Karpas-422 (cell line): ENCODE measurements at regions not wholly inside any gene's neighbourhood (a gene's known extent, or its start where the extent isn't known, plus 50 kb on each side); places are given as distances from the start of the nearest gene placed in this dataset.

ENCODE experiments used
- DNase-seq: peaks from one replicate; pipeline ENCODE4 v3.0.0-alpha.2; 2015
- H2AFZ ChIP-seq: fragments of 200-600 bp; sonication (generic); 2 replicates; pipeline ENCODE4 v1.6.1; 2014; ENCODE audit warnings: antibody characterized with exemption, low read length, mixed read lengths
- H3K27ac ChIP-seq: fragments of 200-600 bp; sonication (generic); 2 replicates; pipeline ENCODE4 v1.5.1; 2014; ENCODE audit warnings: mild to moderate bottlenecking, low read length, moderate library complexity
- H3K27me3 ChIP-seq: fragments of 200-600 bp; sonication (generic); 2 replicates; pipeline ENCODE4 v1.6.1; 2014; ENCODE audit warnings: low read length, mixed read lengths
- H3K36me3 ChIP-seq: fragments of 200-600 bp; sonication (generic); 2 replicates; pipeline ENCODE4 v1.6.1; 2014; ENCODE audit warnings: low read length, mixed read lengths; ENCODE audit not compliant: insufficient read depth
- H3K4me1 ChIP-seq: fragments of 200-600 bp; sonication (generic); 2 replicates; pipeline ENCODE4 v1.6.1; 2014; ENCODE audit warnings: mild to moderate bottlenecking, low read length, mixed read lengths
- H3K4me2 ChIP-seq: fragments of 200-600 bp; sonication (generic); 2 replicates; pipeline ENCODE4 v1.6.1; 2014; ENCODE audit warnings: low read length, low read depth, mild to moderate bottlenecking; ENCODE audit not compliant: poor library complexity, severe bottlenecking
- H3K4me3 ChIP-seq: fragments of 200-600 bp; sonication (generic); 2 replicates; pipeline ENCODE4 v1.5.1; 2014; ENCODE audit warnings: mild to moderate bottlenecking, antibody characterized with exemption, low read length, mixed read lengths
- H3K79me2 ChIP-seq: fragments of 200-600 bp; sonication (generic); 2 replicates; pipeline ENCODE4 v1.6.1; 2014; ENCODE audit warnings: mild to moderate bottlenecking, low read length, mixed read lengths
- H3K9ac ChIP-seq: fragments of 200-600 bp; sonication (generic); 2 replicates; pipeline ENCODE4 v1.6.0; 2014; ENCODE audit warnings: low read length
- H3K9me2 ChIP-seq: fragments of 200-600 bp; sonication (generic), shearing (Covaris generic); replicated peaks from 2 replicates; pipeline ENCODE4 v1.6.0; 2014; ENCODE audit warnings: mild to moderate bottlenecking, low read length, moderate library complexity; ENCODE audit not compliant: insufficient read depth
- H3K9me3 ChIP-seq: fragments of 300-700, 200-600 bp; sonication (generic); 2 replicates; pipeline ENCODE4 v1.6.1; 2014; ENCODE audit warnings: low read length, mixed read lengths
- H4K20me1 ChIP-seq: fragments of 200-600 bp; sonication (generic); 2 replicates; pipeline ENCODE4 v1.6.1; 2014; ENCODE audit warnings: mild to moderate bottlenecking, antibody characterized with exemption, low read length, low read depth; ENCODE audit not compliant: insufficient read depth

DNA sequence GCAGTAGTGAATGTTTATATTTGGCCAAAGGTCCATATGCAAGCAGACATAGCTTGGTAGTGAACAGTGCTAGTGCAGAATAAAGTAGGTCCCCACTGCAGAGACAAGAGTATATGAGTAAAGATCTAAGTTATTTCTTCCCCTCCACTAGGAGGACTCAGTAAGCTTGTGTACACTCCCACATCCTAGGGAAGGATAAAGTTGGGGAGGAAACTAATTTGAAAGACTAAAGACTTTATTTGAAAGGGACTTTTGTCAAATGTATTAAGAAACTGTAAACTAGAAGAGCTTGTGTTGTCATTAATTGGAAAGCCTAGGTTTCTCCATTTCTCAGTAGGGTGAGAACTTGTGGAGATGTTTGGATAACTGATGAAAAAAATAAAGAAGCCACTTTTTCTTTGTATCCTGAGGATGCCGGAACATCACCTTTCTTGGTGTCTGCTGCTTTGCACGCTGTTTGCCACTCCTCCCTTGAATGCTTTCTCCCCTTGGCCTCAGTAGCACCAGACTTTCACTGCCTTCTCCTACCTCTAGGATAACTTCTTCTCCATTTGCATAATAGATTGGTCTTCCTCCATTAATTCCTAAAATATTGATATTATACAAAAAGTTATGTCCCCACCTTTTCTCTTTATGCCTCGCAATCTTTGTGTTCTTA, 329.0 kb downstream of the PARP8 start:
- Histone ChIP-seq H3K4me1 (no peaks in the 10 kb centered on the region), H3K9me2 (no peaks in the 10 kb centered on the region), H4K20me1 (no peaks in the 10 kb centered on the region), H3K9me3 (no peaks in the 10 kb centered on the region), H3K79me2 (no peaks in the 10 kb centered on the region), H3K36me3 (no peaks in the 10 kb centered on the region), H2AFZ (no peak overlapping the region), H3K27ac (no peak overlapping the region), H3K4me2 (no peak overlapping the region), H3K4me3 (no peak overlapping the region), H3K9ac (no peak overlapping the region), H3K27me3 (no peaks in the 10 kb centered on the region)
- no peak for DNase-seq

DNA sequence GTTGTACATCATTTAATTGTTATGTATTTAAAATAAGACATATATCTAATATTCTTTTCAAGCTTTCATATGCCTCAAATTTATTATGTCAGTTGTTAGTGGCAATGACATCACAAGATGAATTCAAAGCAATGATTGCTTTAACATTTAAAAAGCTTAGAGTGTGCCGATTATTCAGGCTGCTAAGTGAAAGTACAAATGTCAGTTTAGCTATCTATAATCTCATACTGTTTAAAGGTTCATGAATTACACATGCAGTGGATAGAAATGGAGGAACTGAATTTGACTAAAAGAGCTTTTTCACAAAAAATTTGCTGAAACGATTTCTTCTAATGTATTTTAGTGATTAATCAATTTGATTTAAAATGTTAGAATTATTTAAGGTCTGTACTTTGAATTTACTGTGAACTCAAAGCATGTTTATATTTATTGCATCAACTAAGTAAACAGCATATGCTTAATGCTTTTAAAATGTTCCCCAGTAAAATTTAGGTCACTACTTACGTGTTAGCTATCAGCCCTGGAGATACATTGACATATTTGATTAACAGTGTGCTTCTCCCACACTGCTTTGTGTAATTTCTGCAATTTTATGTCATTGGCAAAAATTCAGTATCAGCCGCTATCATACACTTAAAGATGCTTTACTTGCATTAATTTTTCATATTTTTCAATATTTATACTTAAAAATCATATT, 334.9 kb downstream of the PARP8 start:
- no peaks in the 10 kb centered on the region for H3K79me2 ChIP-seq
- H3K9me2 ChIP-seq: no peaks in the 10 kb centered on the region
- H3K4me3 ChIP-seq: no peak overlapping the region
- H3K9ac ChIP-seq: no peak overlapping the region
- H2AFZ ChIP-seq: no peak overlapping the region
- H4K20me1 ChIP-seq: no peaks in the 10 kb centered on the region
- no peak overlapping the region for H3K27ac ChIP-seq
- no peaks in the 10 kb centered on the region for H3K27me3 ChIP-seq
- no peaks in the 10 kb centered on the region for H3K4me1 ChIP-seq
- H3K4me2 ChIP-seq: no peak overlapping the region
- no peaks in the 10 kb centered on the region for H3K36me3 ChIP-seq
- H3K9me3 ChIP-seq: no peaks in the 10 kb centered on the region
- DNase-seq: no peak

DNA sequence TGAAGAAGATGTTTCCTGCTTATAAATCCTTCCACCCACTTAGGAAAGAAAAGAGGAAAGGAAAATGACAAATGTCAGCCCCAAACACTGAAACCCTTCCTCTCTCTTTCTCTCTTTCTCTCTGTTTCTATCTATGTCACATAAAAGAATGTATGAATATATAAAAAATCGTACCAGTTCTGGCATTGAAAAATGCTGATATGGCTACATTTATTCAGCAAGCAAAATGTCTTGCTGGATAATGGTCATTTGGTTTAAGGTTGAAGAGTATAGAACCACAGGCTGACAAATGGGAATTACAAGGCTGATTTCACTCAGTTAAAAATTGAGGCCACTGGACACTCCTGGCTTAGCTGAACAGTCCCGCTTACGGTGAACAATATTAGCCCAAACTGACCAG, 335.9 kb downstream of the PARP8 start:
- no peak overlapping the region for H3K4me3 ChIP-seq
- no peaks in the 10 kb centered on the region for H3K36me3 ChIP-seq
- H3K4me1 ChIP-seq: no peaks in the 10 kb centered on the region
- H3K27me3 ChIP-seq: no peaks in the 10 kb centered on the region
- H3K27ac ChIP-seq: no peak overlapping the region
- no peaks in the 10 kb centered on the region for H3K9me3 ChIP-seq
- no peaks in the 10 kb centered on the region for H3K9me2 ChIP-seq
- H3K9ac ChIP-seq: no peak overlapping the region
- no peak overlapping the region for H3K4me2 ChIP-seq
- no peaks in the 10 kb centered on the region for H3K79me2 ChIP-seq
- H4K20me1 ChIP-seq: no peaks in the 10 kb centered on the region
- no peak overlapping the region for H2AFZ ChIP-seq
- no peak for DNase-seq

DNA sequence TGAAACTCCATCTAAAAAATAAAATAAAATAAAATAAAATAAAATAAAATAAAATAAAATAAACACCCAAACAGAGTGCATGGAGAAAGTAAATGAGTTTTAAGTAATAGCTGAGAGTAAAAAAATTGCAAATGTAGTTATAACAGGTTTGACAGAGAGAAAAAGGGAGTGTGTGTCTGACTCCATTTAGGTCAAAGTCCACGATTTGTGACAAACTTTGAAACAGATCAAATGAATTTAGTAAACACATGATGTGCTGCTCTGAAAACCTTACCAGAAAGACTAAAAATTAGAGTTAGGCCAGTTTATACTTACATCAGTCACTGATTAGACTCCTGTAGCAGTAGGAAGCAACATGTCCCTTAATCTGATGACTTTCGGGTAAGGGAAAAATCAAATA, 346.6 kb downstream of the PARP8 start:
- DNase-seq: no peak
- no peak overlapping the region for H2AFZ ChIP-seq
- H3K4me2 ChIP-seq: no peak overlapping the region
- H3K79me2 ChIP-seq: no peaks in the 10 kb centered on the region
- H3K27me3 ChIP-seq: 0 out of 2 replicates have a peak, but pooled peaks cover 3% of the 10 kb centered on the region
- no peak overlapping the region for H3K4me3 ChIP-seq
- H3K36me3 ChIP-seq: no peaks in the 10 kb centered on the region
- no peaks in the 10 kb centered on the region for H4K20me1 ChIP-seq
- no peak overlapping the region for H3K27ac ChIP-seq
- no peaks in the 10 kb centered on the region for H3K4me1 ChIP-seq
- H3K9ac ChIP-seq: no peak overlapping the region
- H3K9me3 ChIP-seq: no peaks in the 10 kb centered on the region
- no peaks in the 10 kb centered on the region for H3K9me2 ChIP-seq

DNA sequence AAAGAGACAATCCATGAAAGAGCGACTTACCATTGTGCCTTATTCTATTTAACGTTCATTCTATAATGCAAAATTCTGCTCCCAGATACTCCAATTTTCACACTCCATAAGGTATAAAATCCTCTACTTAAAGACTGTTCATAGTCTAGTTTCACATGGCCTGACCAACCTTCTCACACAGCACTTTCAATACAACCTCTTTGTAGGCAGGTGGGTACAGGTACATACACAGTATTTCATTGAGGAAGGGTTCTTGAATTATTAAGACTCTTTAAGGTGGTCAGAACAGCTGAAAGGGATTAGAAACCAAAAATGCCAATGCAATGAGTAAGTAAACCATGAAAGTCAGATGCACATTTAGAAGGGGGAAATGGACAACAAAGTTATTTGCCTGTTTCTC, 352.0 kb downstream of the PARP8 start:
- no peaks in the 10 kb centered on the region for H3K79me2 ChIP-seq
- no peak overlapping the region for H2AFZ ChIP-seq
- no peaks in the 10 kb centered on the region for H3K4me1 ChIP-seq
- H3K4me2 ChIP-seq: no peak overlapping the region
- no peaks in the 10 kb centered on the region for H3K9me2 ChIP-seq
- no peaks in the 10 kb centered on the region for H4K20me1 ChIP-seq
- no peak overlapping the region for H3K9ac ChIP-seq
- no peaks in the 10 kb centered on the region for H3K9me3 ChIP-seq
- 0 out of 2 replicates have a peak, but pooled peaks cover 3% of the 10 kb centered on the region for H3K27me3 ChIP-seq
- H3K36me3 ChIP-seq: no peaks in the 10 kb centered on the region
- no peak overlapping the region for H3K27ac ChIP-seq
- no peak overlapping the region for H3K4me3 ChIP-seq
- no peak for DNase-seq

DNA sequence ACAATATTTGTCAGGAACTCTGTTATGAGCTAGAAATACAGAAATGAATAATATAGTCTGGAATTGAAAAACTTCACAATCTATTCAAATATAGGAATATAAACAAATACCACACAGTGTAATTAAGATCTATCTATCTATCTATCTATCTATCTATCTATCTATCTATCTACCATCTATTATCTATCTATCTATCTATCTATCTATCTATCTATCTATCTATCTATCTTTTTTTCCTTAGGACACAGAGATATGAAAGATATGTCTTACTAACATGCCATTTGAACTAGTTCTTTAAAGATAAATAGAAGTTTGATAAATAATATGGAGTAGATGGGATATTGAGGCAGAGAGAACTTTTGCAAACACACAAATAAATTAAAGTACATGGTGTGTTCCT, 357.8 kb downstream of the PARP8 start:
- H3K36me3 ChIP-seq: no peaks in the 10 kb centered on the region
- H2AFZ ChIP-seq: no peak overlapping the region
- H3K79me2 ChIP-seq: no peaks in the 10 kb centered on the region
- H3K9me2 ChIP-seq: no peaks in the 10 kb centered on the region
- H3K4me1 ChIP-seq: no peaks in the 10 kb centered on the region
- no peaks in the 10 kb centered on the region for H4K20me1 ChIP-seq
- H3K4me3 ChIP-seq: no peak overlapping the region
- H3K27me3 ChIP-seq: no peaks in the 10 kb centered on the region
- no peaks in the 10 kb centered on the region for H3K9me3 ChIP-seq
- no peak overlapping the region for H3K9ac ChIP-seq
- no peak for DNase-seq
- no peak overlapping the region for H3K27ac ChIP-seq
- no peak overlapping the region for H3K4me2 ChIP-seq

DNA sequence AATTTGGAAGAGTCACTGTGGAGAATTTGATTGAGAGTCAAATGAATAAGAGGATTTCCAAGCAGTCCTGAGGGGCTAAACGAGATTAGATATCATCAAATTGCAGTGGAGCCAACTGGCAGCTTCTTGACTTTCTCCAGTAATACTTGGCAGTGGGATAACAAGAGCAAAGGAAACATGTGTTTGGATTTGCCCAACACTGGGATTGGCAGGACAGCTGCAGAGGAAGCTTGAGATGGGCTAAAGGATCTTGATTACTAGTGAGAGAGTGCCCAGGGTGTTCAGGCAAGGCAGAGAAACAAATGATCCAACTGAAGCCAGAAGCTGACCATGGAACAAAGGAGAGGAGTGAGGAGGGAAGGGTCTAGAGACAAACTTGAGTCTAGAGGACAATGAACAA, 356.0 kb upstream of the ISL1 start:
- no peak overlapping the region for H3K4me3 ChIP-seq
- H3K4me1 ChIP-seq: no peaks in the 10 kb centered on the region
- no peak for DNase-seq
- H3K4me2 ChIP-seq: no peak overlapping the region
- no peaks in the 10 kb centered on the region for H4K20me1 ChIP-seq
- no peaks in the 10 kb centered on the region for H3K9me2 ChIP-seq
- H3K27ac ChIP-seq: no peak overlapping the region
- H3K9ac ChIP-seq: no peak overlapping the region
- no peaks in the 10 kb centered on the region for H3K9me3 ChIP-seq
- H3K79me2 ChIP-seq: no peaks in the 10 kb centered on the region
- H3K36me3 ChIP-seq: no peaks in the 10 kb centered on the region
- no peak overlapping the region for H2AFZ ChIP-seq
- no peaks in the 10 kb centered on the region for H3K27me3 ChIP-seq

DNA sequence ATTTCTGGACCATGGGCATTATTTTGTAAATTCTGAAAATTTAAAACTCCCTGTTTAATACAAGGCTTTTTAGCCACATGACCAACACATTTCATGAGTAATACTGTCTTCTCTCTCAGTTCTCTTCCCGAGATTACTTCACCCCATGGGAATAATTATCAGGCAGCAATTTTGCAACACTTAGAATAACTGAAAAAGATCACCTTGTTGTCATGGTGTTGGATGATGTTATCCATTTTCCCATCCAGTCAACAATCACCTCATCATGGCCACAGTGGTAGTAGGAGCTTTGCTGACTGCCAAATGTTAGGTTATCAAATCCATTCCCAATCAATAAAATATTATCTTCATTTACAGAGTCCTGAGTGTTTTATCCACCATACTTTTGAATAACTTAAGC, 354.9 kb upstream of the ISL1 start:
- Histone ChIP-seq H3K4me3 (no peak overlapping the region), H3K9me2 (no peaks in the 10 kb centered on the region), H3K27me3 (no peaks in the 10 kb centered on the region), H3K4me1 (no peaks in the 10 kb centered on the region), H3K36me3 (no peaks in the 10 kb centered on the region), H3K27ac (no peak overlapping the region), H4K20me1 (no peaks in the 10 kb centered on the region), H3K9me3 (no peaks in the 10 kb centered on the region), H3K9ac (no peak overlapping the region), H3K4me2 (no peak overlapping the region), H2AFZ (no peak overlapping the region), H3K79me2 (no peaks in the 10 kb centered on the region)
- DNase-seq: no peak
